ENCODE measurements at regions not wholly inside any gene's neighbourhood (a gene's known extent, or its start where the extent isn't known, plus 50 kb on each side); places are given as distances from the start of the nearest gene placed in this dataset.
A peak's percentile ranks its signal among the peaks of the same experiment; 100 is the strongest.

DNA sequence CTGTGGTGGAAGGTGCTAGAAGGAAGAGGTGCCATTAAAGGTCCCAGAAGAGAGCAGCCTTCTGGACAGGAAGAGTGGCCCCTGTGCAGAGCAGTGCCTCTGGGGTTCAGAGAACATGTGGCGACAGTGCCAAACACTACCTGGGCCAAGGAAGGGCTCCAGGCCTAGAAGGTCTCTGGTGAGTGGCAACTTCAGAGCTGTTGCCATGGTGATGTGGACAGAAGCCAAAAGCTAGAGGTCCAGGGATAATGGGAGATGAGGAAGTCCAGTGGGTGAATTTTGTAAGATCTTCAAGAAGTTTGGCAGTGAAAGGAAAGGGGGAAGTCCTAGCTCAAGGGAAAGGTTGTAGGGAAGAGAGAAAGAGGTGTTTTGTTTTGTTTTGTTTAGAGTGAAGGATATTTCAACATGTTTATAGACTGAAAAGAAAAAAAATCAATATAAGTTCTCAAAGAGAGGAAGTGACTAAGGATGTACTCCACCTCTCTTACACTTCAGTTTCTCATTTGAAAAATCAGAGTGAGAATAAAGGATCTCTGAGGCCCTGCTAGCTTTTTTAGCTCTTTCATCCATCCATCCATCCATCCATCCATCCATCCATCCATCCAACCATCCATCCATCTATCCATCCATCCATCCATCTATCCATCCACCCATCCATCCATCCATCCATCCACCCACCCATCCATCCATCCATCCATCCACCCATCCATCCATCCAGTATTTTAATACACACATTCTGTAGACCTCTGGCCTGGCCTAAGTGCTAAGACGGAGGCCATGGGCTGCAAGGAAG lies 77.1 kb upstream of the DUSP5 start:
- DNase-seq (ENCODE audit: low read depth), result no peak
- TF ChIP-seq, protein P1, sequence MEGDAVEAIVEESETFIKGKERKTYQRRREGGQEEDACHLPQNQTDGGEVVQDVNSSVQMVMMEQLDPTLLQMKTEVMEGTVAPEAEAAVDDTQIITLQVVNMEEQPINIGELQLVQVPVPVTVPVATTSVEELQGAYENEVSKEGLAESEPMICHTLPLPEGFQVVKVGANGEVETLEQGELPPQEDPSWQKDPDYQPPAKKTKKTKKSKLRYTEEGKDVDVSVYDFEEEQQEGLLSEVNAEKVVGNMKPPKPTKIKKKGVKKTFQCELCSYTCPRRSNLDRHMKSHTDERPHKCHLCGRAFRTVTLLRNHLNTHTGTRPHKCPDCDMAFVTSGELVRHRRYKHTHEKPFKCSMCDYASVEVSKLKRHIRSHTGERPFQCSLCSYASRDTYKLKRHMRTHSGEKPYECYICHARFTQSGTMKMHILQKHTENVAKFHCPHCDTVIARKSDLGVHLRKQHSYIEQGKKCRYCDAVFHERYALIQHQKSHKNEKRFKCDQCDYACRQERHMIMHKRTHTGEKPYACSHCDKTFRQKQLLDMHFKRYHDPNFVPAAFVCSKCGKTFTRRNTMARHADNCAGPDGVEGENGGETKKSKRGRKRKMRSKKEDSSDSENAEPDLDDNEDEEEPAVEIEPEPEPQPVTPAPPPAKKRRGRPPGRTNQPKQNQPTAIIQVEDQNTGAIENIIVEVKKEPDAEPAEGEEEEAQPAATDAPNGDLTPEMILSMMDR (IDR thresholded peaks at IDR 0.05; ENCODE audit: low read depth, low read length, missing control alignments), result no peak
- H3K4me3 ChIP-seq (ENCODE audit: low read depth, low read length), result no peak overlapping the region

DNA sequence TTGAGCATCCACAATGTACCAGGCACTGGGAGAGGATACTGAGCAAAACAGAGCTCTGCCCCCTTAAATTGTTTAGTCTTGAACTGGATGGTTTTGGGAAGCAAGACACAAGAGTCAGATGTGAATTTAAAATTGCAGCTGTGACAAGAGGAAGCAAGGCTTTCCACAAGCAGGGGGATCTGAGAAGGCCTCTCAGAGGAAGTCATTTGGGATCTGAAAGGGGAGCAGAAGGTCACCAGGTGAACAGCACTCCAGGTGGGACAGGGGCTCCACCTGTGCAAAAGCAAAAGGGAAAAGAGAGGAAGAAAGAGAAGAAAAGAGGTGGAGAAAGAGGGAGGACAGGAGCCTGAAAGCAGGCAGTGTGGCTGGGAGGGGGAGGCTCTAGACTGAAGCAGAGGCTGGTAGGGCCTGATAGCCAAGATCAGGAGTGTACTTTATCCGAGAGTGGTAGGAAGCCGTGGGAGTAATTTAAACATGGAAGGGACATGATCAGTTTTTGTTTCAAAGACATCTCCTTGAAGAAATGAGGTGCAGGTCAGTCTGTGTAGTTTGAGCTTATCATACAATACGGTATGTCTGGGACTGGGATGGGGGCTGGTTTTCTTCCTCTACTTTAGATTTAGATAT lies 76.1 kb upstream of the DUSP5 start:
- no peak overlapping the region for H3K4me3 ChIP-seq (ENCODE audit: low read depth, low read length)
- no peak for DNase-seq (ENCODE audit: low read depth)
- TF ChIP-seq, protein P1 (IDR thresholded peaks at IDR 0.05; ENCODE audit: low read depth, low read length, missing control alignments), result no peak

GRCh38 chr10:110422548-110422947 lies 75.2 kb upstream of the DUSP5 start:
- TF ChIP-seq, protein P1 (IDR thresholded peaks at IDR 0.05; ENCODE audit: low read depth, low read length, missing control alignments), result no peak
- no peak overlapping the region for H3K4me3 ChIP-seq (ENCODE audit: low read depth, low read length)
- DNase-seq (ENCODE audit: low read depth), result no peak

DNA sequence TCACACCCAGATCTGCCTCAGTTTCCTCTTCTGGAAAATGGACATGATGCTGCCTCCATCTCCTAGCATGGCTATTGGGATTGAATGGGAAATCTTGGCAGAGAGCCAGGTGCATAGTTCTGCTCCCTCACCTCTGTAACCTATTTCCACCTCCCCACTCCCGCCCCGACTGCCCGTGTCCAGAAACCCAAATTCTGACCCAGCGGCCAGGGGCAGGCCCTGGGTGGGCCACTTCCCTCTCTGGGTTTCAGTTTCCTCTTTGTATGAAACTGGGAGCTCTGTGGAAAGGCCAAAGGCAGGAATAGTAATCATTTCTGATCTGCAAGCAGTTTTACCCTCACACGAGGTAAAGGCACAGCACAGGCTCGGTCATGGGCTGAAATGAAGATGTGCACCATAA lies 74.1 kb upstream of the DUSP5 start:
- TF ChIP-seq, protein P1 (IDR thresholded peaks at IDR 0.05; ENCODE audit: low read depth, low read length, missing control alignments), result no peak
- H3K4me3 ChIP-seq (ENCODE audit: low read depth, low read length), result no peak overlapping the region
- DNase-seq (ENCODE audit: low read depth), result no peak

- peak; percentile 89 for DNase-seq (ENCODE audit: low read depth)
- H3K4me3 ChIP-seq (ENCODE audit: low read depth, low read length), result no peak overlapping the region
- TF ChIP-seq, protein P1 (IDR thresholded peaks at IDR 0.05; ENCODE audit: low read depth, low read length, missing control alignments), result no peak
These were observed 71.9 kb upstream of the DUSP5 start for GRCh38 chr10:110425684-110426293.

DNA sequence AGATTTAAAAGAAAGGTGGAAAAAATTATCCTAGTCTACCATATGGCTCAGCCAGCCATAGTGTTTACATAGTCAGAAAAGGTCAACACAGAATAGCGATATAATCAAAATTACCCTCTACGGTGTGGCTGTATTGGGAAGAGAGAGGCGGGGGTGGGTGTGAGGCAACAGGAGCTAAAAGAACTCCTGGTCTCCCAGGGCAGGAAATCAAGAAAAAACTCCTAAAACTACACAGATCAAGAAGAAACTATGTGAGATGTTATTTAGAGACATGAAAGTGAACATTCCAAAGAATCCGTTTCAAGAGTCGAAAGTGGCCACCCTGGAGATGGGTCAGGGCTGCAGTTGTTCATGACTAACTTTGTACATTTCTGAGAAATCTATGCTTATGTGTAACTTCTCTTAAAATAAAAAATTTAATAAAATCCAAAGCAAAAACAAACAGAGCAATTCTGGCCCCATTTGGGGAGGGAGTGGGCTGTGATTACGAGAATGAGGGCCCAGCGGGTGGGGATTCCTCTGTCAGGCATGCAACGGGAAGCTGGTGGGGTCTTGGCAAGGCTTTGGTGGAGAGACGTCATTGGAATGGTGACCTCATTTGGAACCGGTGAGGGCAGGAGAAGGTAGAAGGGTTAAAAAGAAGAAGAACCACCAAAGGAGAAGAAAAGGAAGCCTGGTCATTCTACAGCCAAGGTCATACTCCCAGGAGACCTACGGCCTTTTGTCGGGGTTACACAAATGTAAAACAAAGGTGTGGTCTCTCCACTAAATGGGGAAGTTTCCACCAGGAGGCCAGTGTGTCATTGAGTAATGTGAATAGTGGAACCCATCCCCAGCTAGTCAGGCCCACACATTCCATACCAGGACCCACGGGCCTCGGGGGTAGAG lies 71.2 kb upstream of the DUSP5 start:
- DNase-seq (ENCODE audit: low read depth), result no peak
- TF ChIP-seq, protein P1 (IDR thresholded peaks at IDR 0.05; ENCODE audit: low read depth, low read length, missing control alignments), result no peak
- H3K4me3 ChIP-seq (ENCODE audit: low read depth, low read length), result no peak overlapping the region
